ENCODE measurements at regions not wholly inside any gene's neighbourhood (a gene's known extent, or its start where the extent isn't known, plus 50 kb on each side); places are given as distances from the start of the nearest gene placed in this dataset.

DNA sequence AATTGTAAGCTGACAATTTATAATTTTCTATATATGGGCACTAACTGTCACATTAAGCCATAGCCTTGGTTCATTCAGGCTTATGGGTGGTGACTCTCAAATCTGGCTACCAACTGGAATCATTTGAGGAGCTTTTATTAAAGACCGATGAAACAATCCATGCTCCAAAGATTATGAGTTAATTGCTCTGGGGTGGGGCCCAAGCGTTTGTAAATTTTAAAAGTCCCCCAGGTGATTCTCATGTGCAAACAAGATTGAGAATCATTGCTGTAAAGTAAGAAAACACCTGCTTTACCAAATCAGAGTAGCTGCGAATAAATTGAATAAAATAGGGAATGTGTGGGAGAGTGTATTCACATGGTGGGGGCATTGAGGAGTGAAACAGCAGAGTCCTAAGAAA, 76.1 kb upstream of the RAB27B start:
- TF ChIP-seq ZFX (IDR thresholded peaks at IDR 0.05) = no peak
- TF ChIP-seq, protein P1, sequence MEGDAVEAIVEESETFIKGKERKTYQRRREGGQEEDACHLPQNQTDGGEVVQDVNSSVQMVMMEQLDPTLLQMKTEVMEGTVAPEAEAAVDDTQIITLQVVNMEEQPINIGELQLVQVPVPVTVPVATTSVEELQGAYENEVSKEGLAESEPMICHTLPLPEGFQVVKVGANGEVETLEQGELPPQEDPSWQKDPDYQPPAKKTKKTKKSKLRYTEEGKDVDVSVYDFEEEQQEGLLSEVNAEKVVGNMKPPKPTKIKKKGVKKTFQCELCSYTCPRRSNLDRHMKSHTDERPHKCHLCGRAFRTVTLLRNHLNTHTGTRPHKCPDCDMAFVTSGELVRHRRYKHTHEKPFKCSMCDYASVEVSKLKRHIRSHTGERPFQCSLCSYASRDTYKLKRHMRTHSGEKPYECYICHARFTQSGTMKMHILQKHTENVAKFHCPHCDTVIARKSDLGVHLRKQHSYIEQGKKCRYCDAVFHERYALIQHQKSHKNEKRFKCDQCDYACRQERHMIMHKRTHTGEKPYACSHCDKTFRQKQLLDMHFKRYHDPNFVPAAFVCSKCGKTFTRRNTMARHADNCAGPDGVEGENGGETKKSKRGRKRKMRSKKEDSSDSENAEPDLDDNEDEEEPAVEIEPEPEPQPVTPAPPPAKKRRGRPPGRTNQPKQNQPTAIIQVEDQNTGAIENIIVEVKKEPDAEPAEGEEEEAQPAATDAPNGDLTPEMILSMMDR (conservative IDR thresholded peaks at IDR 0.05) = no peak

DNA sequence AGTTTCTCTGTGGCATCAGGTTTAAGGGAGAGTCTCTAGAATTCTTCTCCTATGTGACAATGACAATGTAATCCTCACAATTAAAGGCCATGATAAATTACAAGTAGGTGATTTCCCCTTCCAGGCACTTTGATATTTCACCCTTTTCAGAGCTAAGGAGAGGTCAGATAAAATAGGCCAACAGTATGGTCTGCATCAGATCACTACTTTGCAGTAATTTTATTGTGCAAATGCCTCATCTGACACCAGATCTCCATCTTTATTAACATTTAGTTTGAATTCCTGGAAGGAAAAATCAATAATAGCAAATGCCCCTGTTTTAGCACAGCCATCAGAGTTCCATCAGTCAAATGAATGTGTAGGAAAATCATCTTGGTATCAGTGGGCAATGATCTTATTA, 72.8 kb upstream of the RAB27B start:
- no peak for TF ChIP-seq ZFX (IDR thresholded peaks at IDR 0.05)
- TF ChIP-seq, protein P1 (conservative IDR thresholded peaks at IDR 0.05) = no peak
- no peak overlapping the region for H3K27ac ChIP-seq

More for the DNA sequence above, 76.1 kb upstream of the RAB27B start:
- H3K27ac ChIP-seq = no peak overlapping the region

DNA sequence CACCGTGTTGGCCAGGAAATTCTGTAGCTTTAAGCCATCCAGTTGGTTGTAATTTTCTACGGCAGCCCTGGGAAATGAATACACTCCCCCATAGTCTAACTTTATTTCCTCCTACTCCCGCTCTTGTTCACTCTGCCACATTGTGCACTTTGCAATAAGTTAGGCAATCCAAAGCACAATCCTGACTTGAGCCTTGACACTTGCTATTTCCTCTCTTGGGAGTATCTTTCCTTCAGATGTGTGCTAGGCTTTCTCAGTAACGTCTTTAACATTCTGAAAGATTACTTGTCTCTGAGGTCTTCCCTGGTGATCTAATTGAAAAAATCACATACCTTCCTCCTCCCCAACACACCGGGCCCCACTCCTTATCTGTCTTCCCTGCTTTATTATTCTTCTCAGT, 65.9 kb upstream of the RAB27B start:
- no peak overlapping the region for H3K27ac ChIP-seq
- TF ChIP-seq, protein P1 (conservative IDR thresholded peaks at IDR 0.05) = no peak
- TF ChIP-seq ZFX (IDR thresholded peaks at IDR 0.05) = no peak

DNA sequence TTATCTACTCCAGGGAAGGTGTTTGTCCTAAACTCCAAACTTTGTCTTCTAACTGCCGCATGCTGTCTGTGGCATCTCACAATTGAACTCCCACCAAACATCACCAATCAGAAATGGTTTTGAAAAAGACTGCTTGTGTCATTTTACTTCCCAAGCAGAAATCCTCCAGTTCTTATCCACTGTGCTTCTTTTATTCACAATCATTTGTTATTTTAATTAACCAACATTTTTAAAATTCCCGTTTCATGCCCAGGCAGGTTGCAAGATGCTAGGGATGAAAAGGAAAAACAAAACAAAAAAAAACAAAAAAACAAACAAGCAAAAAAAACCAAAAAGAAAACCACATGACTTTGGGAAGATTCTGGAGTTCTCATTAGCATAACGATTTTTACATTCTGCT, 63.5 kb upstream of the RAB27B start:
- peak overlapping the region; percentile 29; the same call in 1 of the 2 replicates for H3K27ac ChIP-seq
- no peak for TF ChIP-seq ZFX (IDR thresholded peaks at IDR 0.05)
- TF ChIP-seq, protein P1 (conservative IDR thresholded peaks at IDR 0.05) = no peak

DNA sequence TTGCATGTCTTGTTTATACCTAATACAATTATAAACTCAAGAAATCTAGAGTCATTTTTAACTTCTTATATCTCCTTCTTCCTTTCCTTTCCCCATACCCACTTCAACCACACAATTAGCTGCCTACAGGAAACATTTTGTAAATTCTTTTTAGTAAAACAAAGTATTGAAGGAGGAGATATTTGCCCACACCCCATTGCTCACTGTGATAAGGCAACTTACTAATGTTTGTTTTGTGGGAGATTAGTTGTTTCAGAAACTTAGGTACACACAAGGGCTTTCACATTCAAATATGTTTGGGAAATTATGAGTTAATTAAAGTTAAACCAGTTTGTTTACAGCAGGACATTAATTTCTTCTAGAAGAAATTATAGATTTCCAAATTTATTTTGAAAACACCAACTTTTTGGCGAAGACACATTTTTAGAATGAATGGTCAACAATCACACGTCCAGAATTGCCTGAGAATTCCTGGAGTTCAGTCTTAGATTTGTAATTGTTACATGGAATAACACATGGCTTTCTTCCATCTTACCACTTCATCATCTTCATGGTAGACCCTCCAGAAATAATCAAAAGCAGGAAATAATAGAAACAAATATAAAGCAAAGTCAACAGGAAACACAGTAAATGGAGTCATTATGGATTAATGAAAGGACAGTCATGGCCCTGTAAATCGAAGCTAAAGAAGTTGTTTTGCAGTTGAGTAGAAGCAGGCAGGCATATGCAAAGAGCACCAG, 62.5 kb upstream of the RAB27B start:
- TF ChIP-seq ZFX (IDR thresholded peaks at IDR 0.05) = no peak
- TF ChIP-seq, protein P1 (conservative IDR thresholded peaks at IDR 0.05) = no peak

DNA sequence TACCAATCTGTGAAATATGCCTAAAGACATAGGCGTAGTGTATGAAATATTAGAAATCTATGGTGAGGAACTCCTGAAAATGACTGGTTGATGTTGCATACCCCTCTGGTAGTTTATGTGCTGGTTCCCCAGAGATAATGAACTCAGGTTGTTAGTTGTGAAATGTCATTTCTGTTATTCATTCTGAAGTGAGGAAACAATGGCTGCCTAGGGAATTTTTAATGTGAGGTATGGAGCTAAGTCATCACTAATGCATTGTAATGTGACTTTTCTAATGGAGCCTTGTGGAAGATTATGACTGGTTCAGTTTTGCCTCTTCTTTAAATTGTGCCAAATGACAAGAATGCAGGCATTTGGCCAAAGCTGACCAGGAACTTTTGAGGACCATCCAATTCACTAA, 61.6 kb upstream of the RAB27B start:
- no peak overlapping the region; the same call in 1 of the 2 replicates for H3K27ac ChIP-seq

More for the DNA sequence above, 62.5 kb upstream of the RAB27B start:
- H3K27ac ChIP-seq = no peak overlapping the region; the same call in 1 of the 2 replicates

DNA sequence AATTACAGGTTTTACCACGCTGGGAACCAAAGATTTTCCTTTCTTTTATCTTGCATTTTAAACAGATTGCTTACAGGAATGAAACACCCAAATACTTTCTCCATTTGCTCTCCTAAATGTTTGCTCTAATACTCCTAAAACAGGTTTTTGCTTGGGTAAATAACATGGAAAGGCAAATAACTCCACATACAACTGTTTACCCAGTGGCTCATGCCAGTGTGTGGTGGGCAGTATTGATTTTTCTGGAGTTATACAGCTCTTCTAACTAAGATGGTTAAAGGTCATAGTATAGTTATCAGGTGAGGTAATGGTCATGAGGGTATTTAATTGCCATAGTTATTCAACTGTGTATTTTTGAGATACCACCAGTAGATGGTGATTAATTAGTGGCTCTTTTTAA, 61.2 kb upstream of the RAB27B start:
- no peak overlapping the region for H3K27ac ChIP-seq
- TF ChIP-seq, protein P1 (conservative IDR thresholded peaks at IDR 0.05) = no peak
- TF ChIP-seq ZFX (IDR thresholded peaks at IDR 0.05) = no peak

More for the DNA sequence above, 61.6 kb upstream of the RAB27B start:
- no peak for TF ChIP-seq ZFX (IDR thresholded peaks at IDR 0.05)
- TF ChIP-seq, protein P1 (conservative IDR thresholded peaks at IDR 0.05) = no peak
